Mesodermal cell (in vitro differentiated cells): ENCODE measurements at regions not wholly inside any gene's neighbourhood (a gene's known extent, or its start where the extent isn't known, plus 50 kb on each side); places are given as distances from the start of the nearest gene placed in this dataset.
"Not testable (repeated sequence)": the region's sequence is repeated elsewhere in the genome, so short reads cannot be mapped to it uniquely, and the experiment has no call there.

ENCODE experiments used
- H3K27ac ChIP-seq: 2 replicates; pipeline ENCODE4 v1.7.0; 2013; ENCODE audit warnings: mild to moderate bottlenecking, low read depth, low read length, moderate library complexity; ENCODE audit not compliant: severe bottlenecking
- H3K36me3 ChIP-seq: 2 replicates; pipeline ENCODE4 v1.7.1; 2013; ENCODE audit warnings: mild to moderate bottlenecking, low read length, moderate library complexity; ENCODE audit not compliant: control insufficient read depth, insufficient read depth
- H3K4me1 ChIP-seq: one replicate; pipeline ENCODE4 v1.7.1; 2013; ENCODE audit warnings: mild to moderate bottlenecking, low read length; ENCODE audit not compliant: insufficient read depth, control insufficient read depth, poor library complexity, severe bottlenecking
- H3K4me3 ChIP-seq: 2 replicates; pipeline ENCODE4 v1.7.0; 2013; ENCODE audit warnings: low read length, control low read depth, mild to moderate bottlenecking; ENCODE audit not compliant: insufficient read depth, poor library complexity, severe bottlenecking; ENCODE audit errors: extremely low read depth
- H3K9me3 ChIP-seq: 2 replicates; pipeline ENCODE4 v1.7.1; 2013; ENCODE audit warnings: mild to moderate bottlenecking, low read length, moderate library complexity; ENCODE audit not compliant: control insufficient read depth
- WGBS, 2 experiments: methylation state at CpG; one replicate each; pipeline ENCODE4 v1.1.5; 2013; ENCODE audit warnings: missing lambda C conversion rate in 2 of 2; ENCODE audit not compliant: insufficient coverage in 2 of 2; 5-methylcytosine and 5-hydroxymethylcytosine counted together

DNA sequence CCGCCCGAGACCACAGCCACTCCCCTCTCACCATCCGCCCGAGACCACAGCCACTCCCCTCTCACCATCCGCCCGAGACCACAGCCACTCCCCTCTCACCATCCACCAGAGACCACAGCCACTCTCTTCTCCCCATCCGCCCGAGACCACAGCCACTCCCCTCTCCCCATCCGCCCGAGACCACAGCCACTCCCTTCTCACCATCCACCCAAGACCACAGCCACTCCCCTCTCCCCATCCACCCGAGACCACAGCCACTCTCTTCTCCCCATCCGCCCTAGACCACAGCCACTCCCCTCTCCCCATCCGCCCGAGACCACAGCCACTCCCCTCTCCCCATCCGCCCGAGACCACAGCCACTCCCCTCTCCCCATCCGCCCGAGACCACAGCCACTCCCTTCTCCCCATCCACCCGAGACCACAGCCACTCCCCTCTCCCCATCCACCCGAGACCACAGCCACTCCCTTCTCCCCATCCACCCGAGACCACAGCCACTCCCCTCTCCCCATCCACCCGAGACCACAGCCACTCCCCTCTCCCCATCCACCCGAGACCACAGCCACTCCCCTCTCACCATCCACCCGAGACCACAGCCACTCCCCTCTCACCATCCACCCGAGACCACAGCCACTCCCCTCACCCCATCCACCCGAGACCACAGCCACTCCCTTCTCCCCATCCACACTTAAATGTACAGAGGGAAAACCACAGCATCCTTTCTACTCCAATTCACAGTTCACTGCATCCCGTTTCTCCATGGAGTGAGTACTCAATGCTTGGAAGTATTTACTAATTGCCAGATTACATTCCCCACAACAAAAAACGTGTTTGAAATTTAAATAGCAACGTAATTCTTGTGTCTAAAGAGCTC is 83.5 kb upstream of the SFSWAP start:
- 42 to 64% methylated on average over 6 to 8 of the region's 29 CpGs for whole genome bisulfite sequencing, 2 experiments
- not testable (repeated sequence) for H3K36me3 ChIP-seq, H3K27ac ChIP-seq, H3K9me3 ChIP-seq, H3K4me1 ChIP-seq, H3K4me3 ChIP-seq

DNA sequence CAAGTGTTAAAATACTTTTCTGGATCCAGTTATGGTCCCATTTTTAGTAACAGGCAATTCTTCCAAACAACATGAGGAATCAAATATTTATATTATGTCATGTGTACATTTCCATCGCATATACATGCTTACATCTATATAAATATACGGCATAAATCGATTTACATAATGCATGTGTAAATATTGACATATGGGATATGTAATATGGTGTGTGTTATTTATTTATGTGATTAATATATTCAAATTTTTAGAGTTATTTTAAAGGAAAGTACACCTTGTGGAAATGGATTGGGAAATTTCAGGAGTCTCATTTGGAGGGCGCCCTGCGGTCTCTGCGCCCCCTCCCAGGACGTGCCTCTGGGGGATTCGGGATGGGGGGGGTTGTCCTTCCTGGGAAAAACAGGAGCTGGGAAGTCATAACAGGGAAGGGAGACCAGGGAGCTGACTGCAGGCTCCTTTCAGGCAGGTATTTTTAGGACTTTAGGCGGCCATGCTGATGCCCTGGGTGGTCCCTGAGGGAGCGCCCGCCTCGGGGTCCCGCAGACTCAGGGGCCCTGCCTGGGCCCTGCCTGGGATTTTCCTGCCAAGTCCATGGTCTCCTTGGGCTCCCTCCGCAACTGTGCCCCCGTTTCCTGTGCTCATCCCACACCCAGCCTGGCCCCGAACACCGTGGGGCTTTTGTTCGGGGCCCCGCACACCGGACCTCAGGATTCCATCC is 82.7 kb upstream of the SFSWAP start:
- peaks cover 5% of the 10 kb centered on the region for H3K9me3 ChIP-seq
- 36 to 38% methylated on average over 14 to 17 of the region's 20 CpGs for WGBS, 2 experiments
- H3K27ac ChIP-seq = no peak overlapping the region
- H3K36me3 ChIP-seq = no peaks in the 10 kb centered on the region
- peaks cover 3% of the 10 kb centered on the region for H3K4me1 ChIP-seq
- H3K4me3 ChIP-seq = no peak overlapping the region

DNA sequence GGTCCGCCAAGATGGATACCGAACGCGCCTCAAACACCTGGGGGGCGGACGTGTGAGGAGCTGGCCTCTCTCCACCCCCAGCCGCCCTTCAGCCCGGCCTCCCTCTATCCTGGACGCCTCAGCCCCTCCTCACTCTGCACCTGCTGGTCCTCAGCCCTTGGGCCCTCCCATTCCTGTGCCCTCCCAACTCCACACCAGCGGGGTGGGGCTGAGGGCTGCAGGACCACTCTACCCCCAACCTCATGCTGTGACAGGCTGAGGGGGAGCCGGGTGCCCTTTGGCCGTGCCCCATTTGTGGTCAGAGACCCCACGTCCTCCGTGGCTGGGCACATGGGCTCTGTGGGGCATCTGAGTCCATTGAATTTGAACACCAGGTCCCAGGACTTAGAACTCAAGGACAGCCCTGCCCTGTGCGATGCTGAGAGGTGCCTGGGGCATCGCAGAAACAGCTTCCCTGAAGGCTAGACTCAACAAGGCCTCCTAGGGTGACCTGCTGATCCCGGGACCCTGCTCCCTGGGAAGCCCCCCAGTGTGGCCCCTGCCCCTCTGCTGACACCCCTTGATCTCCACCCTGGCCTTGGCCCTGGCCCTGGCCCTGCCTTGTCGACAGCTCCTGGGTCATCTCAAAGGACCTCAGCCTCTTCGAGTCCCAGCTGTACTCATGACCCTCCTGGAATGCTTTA is 82.0 kb upstream of the SFSWAP start:
- Histone ChIP-seq H3K9me3 (peaks cover 5% of the 10 kb centered on the region), H3K27ac (no peak overlapping the region), H3K4me3 (no peak overlapping the region), H3K36me3 (no peaks in the 10 kb centered on the region), H3K4me1 (peaks cover 3% of the 10 kb centered on the region)
- WGBS, 2 experiments = 55 to 63% methylated on average over 14 to 17 of the region's 19 CpGs

DNA sequence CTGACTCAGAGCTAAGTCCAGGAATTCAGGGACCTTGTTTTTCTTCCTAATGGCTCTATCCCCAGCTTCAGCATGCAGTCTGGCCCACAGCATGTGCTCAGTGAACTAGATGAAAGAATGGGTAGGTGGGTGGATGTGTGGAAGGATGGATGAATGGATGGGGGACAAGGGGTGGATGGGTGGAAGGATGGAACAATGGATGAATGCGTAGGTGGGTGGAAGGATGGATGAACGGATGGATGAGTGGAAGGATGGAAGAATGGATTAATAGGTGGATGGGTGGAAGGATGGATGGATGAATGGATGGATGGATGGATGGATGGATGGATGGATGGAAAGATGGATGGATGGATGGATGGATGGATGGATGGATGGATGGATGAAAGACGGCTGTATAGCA is 79.7 kb upstream of the SFSWAP start:
- Histone ChIP-seq H3K9me3 (peaks cover 5% of the 10 kb centered on the region), H3K4me3 (no peak overlapping the region), H3K4me1 (no peaks in the 10 kb centered on the region), H3K36me3 (no peaks in the 10 kb centered on the region), H3K27ac (no peak overlapping the region)
- 70 to 87% methylated on average over 1 to 2 of the region's 3 CpGs for WGBS, 2 experiments

DNA sequence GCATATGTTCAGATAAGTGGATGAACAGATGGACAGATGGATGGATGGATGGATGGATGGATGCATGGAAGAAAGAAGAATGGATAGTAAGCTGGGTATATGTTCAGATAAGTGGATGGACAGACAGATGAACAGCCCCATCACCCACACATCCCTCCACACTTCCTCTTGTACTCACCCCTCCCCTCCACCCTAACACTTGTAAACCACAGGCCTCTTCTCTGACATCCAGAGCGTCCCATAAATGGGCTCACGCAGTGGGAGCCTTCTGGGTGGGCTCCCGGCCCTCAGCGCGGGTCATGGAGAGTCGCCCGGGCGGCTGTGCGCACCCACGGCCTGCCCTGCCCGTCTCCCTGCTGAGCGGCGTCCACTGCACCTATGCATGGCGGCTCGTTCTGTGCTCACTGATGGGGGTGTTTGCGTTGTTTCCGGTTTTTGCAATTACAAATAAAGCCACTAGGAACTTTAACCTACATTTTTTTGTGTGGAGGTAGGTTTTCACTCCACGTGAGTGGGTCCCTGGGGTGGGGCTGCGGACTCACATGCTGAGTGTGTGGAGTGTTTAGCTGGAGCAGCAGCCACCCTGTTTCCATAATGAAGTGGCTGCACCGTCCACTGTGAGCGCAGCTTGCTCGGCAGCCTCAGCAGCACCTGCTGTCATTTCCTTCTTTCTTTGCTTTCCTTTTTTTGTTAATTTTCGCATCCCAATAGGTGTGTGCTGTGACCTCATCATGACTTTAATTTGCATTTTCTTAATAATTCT is 78.8 kb upstream of the SFSWAP start:
- not testable (repeated sequence) for H3K36me3 ChIP-seq, H3K9me3 ChIP-seq, H3K27ac ChIP-seq, H3K4me3 ChIP-seq, H3K4me1 ChIP-seq
- 89 to 90% methylated on average over 3 of the region's 23 CpGs for WGBS, 2 experiments

DNA sequence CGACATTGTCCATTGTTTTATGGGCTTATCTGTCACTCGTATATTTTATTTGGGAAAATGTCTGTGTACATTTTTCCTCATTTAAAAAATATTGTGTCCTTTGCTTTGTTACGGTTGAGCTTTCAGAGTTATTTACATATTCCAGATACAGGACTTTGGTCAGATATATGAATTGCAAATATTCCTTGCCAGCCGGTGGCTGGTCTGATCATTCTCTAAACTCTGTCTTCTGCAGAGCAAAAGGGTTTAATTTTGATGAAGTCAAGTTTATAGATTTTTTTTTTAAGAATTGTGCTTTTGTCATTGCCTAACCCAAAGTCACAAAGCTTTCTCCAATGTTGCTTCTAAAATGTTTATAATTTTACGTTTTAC is 78.3 kb upstream of the SFSWAP start:
- H3K36me3 ChIP-seq, H3K27ac ChIP-seq, H3K4me1 ChIP-seq, H3K4me3 ChIP-seq, H3K9me3 ChIP-seq: not testable (repeated sequence)
- WGBS, 2 experiments = no CpG with 5 or more reads among the region's 5 CpGs

DNA sequence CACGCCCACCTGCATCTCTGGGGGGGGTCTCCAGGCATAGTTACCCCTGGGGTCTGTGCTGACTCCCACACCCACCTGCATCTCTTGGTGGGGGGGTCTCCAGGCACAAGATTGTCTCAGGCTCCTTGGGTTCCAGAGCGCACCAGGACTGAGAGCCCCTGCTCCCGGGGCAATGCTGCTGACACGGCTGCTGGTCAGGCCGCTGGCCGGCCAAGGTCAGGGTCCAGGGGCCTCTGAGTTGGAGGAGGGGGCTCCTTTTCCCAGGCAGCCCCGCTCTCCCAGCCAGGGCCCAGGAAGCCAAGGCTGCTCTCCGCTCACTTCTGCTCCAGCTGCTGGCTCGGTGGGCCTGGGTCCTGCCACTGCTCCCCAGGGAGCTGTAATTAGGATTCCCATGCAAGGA is 77.3 kb upstream of the SFSWAP start:
- H3K4me1 ChIP-seq, H3K9me3 ChIP-seq, H3K27ac ChIP-seq, H3K4me3 ChIP-seq, H3K36me3 ChIP-seq: not testable (repeated sequence)
- 69 to 79% methylated on average over 3 to 6 of the region's 9 CpGs for WGBS, 2 experiments

DNA sequence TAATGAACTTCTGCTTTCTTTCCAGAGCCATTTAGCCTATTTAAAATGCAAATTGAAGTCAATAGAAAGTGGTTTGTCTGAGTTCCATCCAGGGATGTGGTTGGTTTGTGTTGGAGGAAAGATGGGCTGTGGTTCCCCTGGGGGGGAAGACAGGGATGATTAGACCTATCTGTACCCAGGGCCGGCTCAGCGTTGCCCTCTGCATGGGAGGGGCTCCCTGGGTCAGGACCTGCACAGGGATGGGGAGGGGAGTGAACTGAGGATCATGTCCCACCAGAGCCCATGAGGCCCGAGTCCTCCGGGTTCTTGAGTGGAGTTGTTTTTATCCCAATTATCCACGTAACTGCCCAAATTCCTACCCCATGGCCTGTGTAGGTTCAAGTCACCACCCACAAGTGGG is 76.9 kb upstream of the SFSWAP start:
- no peak overlapping the region for H3K27ac ChIP-seq
- WGBS, 2 experiments = 38 to 89% methylated on average over 2 to 3 of the region's 5 CpGs
- no peaks in the 10 kb centered on the region for H3K36me3 ChIP-seq
- no peaks in the 10 kb centered on the region for H3K9me3 ChIP-seq
- H3K4me1 ChIP-seq = no peaks in the 10 kb centered on the region
- H3K4me3 ChIP-seq = no peak overlapping the region

DNA sequence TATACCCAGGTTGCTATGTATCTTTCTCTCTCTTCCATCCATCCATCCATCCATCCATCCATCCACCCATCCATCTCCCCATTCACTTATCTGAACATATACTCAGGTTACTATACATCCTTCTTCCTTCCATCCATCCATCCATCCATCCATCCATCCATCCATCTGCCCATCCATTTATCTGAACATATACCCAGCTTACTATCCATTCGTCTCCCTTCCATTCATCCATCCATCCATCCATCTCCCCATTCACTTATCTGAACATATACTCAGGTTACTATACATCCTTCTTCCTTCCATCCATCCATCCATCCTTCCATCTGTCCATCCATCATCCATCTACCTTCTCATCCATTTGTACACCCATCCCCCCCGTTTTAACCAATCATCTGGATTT is 75.9 kb upstream of the SFSWAP start:
- H3K9me3 ChIP-seq, H3K4me1 ChIP-seq, H3K27ac ChIP-seq, H3K36me3 ChIP-seq, H3K4me3 ChIP-seq: not testable (repeated sequence)
- 90 to 91% methylated on average over 2 of the region's 2 CpGs for WGBS, 2 experiments

DNA sequence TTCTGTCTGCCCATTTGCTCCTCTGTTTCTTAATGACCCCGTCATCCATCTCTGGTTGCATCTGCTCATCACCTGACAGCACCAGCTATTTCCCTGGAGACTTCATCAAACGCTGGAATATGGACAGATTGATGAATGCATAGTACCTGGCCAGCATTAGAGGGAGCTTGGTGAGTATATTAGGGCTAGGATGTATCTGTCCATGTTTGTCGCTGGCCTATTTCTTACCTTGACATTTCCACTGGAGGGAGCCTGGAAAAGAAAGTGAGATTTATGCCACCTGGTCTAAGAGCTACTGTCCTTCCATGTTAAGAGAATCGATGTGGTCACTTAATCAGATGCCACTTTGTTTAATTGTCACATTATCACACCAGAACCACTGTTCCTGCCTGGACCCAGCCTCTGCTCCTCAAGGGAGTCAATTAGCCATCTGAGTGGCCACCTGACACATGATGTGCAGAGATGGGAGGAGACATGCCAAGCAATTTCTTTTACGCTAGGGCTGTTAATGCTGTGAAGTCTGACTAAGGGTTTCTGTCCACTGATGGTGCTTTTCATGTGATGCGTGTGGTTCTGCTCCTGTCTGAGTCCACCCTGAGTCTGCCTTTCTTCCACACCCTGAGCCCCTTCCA is 75.3 kb upstream of the SFSWAP start:
- H3K27ac ChIP-seq = no peak overlapping the region
- no peaks in the 10 kb centered on the region for H3K4me1 ChIP-seq

More for the DNA sequence above, 75.3 kb upstream of the SFSWAP start:
- 69 to 75% methylated on average over 3 of the region's 6 CpGs for WGBS, 2 experiments
- Histone ChIP-seq H3K36me3 (no peaks in the 10 kb centered on the region), H3K9me3 (no peaks in the 10 kb centered on the region), H3K4me3 (no peak overlapping the region)
